SK-N-MC (cell line): ENCODE measurements at regions not wholly inside any gene's neighbourhood (a gene's known extent, or its start where the extent isn't known, plus 50 kb on each side); places are given as distances from the start of the nearest gene placed in this dataset.

Experiments
- DNase-seq: peaks from one replicate; pipeline ENCODE4 v3.0.0-alpha.2; 2011; ENCODE audit warnings: low read depth, low spot score
- H3K27ac ChIP-seq: fragments of 200-600 bp; sonication (generic); 2 replicates; pipeline ENCODE4 v1.5.1; 2016; ENCODE audit warnings: mixed run types
- H3K36me3 ChIP-seq: fragments of 200-600 bp; sonication (generic); 2 replicates; pipeline ENCODE4 v1.6.1; 2017; ENCODE audit warnings: antibody characterized with exemption, low read length, mixed read lengths; ENCODE audit not compliant: insufficient read depth
- H3K4me3 ChIP-seq: fragments of 200-600 bp; sonication (generic); 2 replicates; pipeline ENCODE4 v1.5.1; 2016
- H3K9ac ChIP-seq: fragments of 200-600 bp; sonication (generic); 2 replicates; pipeline ENCODE4 v1.8.0; 2017; ENCODE audit warnings: mixed run types, mixed read lengths; ENCODE audit not compliant: insufficient read length
- H3K9me3 ChIP-seq: fragments of 200-600 bp; sonication (generic); 2 replicates; pipeline ENCODE4 v1.6.1; 2017; ENCODE audit warnings: low read depth, mild to moderate bottlenecking, antibody characterized with exemption, low read length, moderate library complexity, mixed read lengths
- EZH2 ChIP-seq: fragments of 200-600 bp; sonication (generic); IDR thresholded peaks from one replicate; pipeline ENCODE4 v1.6.1; 2017; ENCODE audit warnings: antibody characterized with exemption
- FOXP2 ChIP-seq: optimal IDR thresholded peaks from 2 replicates; pipeline ENCODE3; 2011; ENCODE audit warnings: mild to moderate bottlenecking, moderate library complexity; ENCODE audit not compliant: insufficient read depth; ENCODE audit errors: extremely low read length, control extremely low read depth
- POLR2AphosphoS5 ChIP-seq: IDR thresholded peaks from 2 replicates; pipeline ENCODE4 v1.6.1; 2012; ENCODE audit warnings: mild to moderate bottlenecking, low read depth, low read length, borderline replicate concordance

GRCh38 chr9:88197781-88198340 is 59.6 kb upstream of the SPATA31C2 start:
- peak overlapping the region; percentile 98 for H3K27ac ChIP-seq
- H3K9ac ChIP-seq, result peak overlapping the region; percentile 74
- H3K9me3 ChIP-seq, result no peaks in the 10 kb centered on the region
- DNase-seq, result peak; percentile 90
- H3K4me3 ChIP-seq, result peak overlapping the region; percentile 71
- no peaks in the 10 kb centered on the region for H3K36me3 ChIP-seq
- no peak for TF ChIP-seq POLR2AphosphoS5
- peak; percentile 30 for TF ChIP-seq FOXP2

- Histone ChIP-seq H3K9me3 (no peaks in the 10 kb centered on the region), H3K9ac (peak overlapping the region; percentile 38), H3K36me3 (no peaks in the 10 kb centered on the region), H3K4me3 (peak overlapping the region; percentile 71), H3K27ac (peak overlapping the region; percentile 98)
- DNase-seq, result peak; percentile 95
- TF ChIP-seq POLR2AphosphoS5 (peak; percentile 55; the same call in 1 of the 2 replicates), FOXP2 (no peak), EZH2 (no peak)
Measured at GRCh38 chr9:88197016-88197415, 58.7 kb upstream of the SPATA31C2 start.

GRCh38 chr9:88196142-88196790 is 58.0 kb upstream of the SPATA31C2 start:
- Histone ChIP-seq H3K36me3 (no peaks in the 10 kb centered on the region), H3K4me3 (peak overlapping the region; percentile 51), H3K9me3 (no peaks in the 10 kb centered on the region), H3K9ac (peak overlapping the region; percentile 38), H3K27ac (peak overlapping the region; percentile 98)
- no peak for TF ChIP-seq POLR2AphosphoS5
- no peak for TF ChIP-seq FOXP2
- no peak for TF ChIP-seq EZH2
- DNase-seq, result no peak

- no peaks in the 10 kb centered on the region for H3K36me3 ChIP-seq
- no peak overlapping the region for H3K4me3 ChIP-seq
- no peak for TF ChIP-seq POLR2AphosphoS5
- no peak for TF ChIP-seq EZH2
- no peak for TF ChIP-seq FOXP2
- H3K9ac ChIP-seq, result no peak overlapping the region
- DNase-seq, result no peak
- H3K27ac ChIP-seq, result no peak overlapping the region
- H3K9me3 ChIP-seq, result no peaks in the 10 kb centered on the region
Measured at GRCh38 chr9:88193766-88194165, 55.5 kb upstream of the SPATA31C2 start.

GRCh38 chr9:88191456-88191855 is 53.2 kb upstream of the SPATA31C2 start:
- TF ChIP-seq FOXP2, result no peak
- no peak for TF ChIP-seq EZH2
- no peak for TF ChIP-seq POLR2AphosphoS5

GRCh38 chr9:88189371-88189770 is 51.1 kb upstream of the SPATA31C2 start:
- no peak overlapping the region for H3K9ac ChIP-seq
- no peak overlapping the region for H3K4me3 ChIP-seq
- DNase-seq, result no peak
- peak overlapping the region; percentile 49; the same call in 1 of the 2 replicates for H3K27ac ChIP-seq
- no peak for TF ChIP-seq EZH2
- TF ChIP-seq POLR2AphosphoS5, result no peak
- no peak for TF ChIP-seq FOXP2
- no peaks in the 10 kb centered on the region for H3K36me3 ChIP-seq
- no peaks in the 10 kb centered on the region for H3K9me3 ChIP-seq

More at GRCh38 chr9:88191456-88191855, 53.2 kb upstream of the SPATA31C2 start:
- Histone ChIP-seq H3K36me3 (no peaks in the 10 kb centered on the region), H3K4me3 (no peak overlapping the region), H3K27ac (no peak overlapping the region), H3K9me3 (no peaks in the 10 kb centered on the region), H3K9ac (no peak overlapping the region)
- no peak for DNase-seq
